CD8-positive, alpha-beta memory T cell (primary cell): ENCODE measurements at regions not wholly inside any gene's neighbourhood (a gene's known extent, or its start where the extent isn't known, plus 50 kb on each side); places are given as distances from the start of the nearest gene placed in this dataset.

Experiments
- CTCF ChIA-PET: fragments of 350-600 bp; sonication (Branson Sonifier 250); formaldehyde crosslinking; loops from one replicate; lab custom pipeline; 2021; ENCODE audit warnings: antibody characterized with exemption; lab: Charles Lee
- POLR2A ChIA-PET: fragments of 350-600 bp; sonication (Branson Sonifier 250); formaldehyde crosslinking; loops from one replicate; lab custom pipeline; 2021; ENCODE audit warnings: antibody characterized with exemption; lab: Charles Lee
- DNase-seq, 5 donors: peaks; one replicate each; pipeline versions ENCODE4 v3.0.0 to v3.0.0-alpha.2; 2020 to 2022; ENCODE audit warnings: mixed read lengths in 1 of 5
- H3K27ac ChIP-seq: one replicate; pipeline ENCODE4 v1.7.0; 2013; ENCODE audit warnings: low read depth, mild to moderate bottlenecking, low read length, moderate library complexity
- H3K27me3 ChIP-seq: 2 replicates; pipeline ENCODE4 v1.7.0; 2013; ENCODE audit warnings: low read length, mild to moderate bottlenecking; ENCODE audit not compliant: insufficient read depth, poor library complexity, severe bottlenecking
- H3K36me3 ChIP-seq: 2 replicates; pipeline ENCODE4 v1.7.0; 2013; ENCODE audit warnings: mild to moderate bottlenecking, low read length, moderate library complexity; ENCODE audit not compliant: insufficient read depth
- H3K4me1 ChIP-seq: 2 replicates; pipeline ENCODE4 v1.7.0; 2013; ENCODE audit warnings: mild to moderate bottlenecking, low read length, moderate library complexity; ENCODE audit not compliant: insufficient read depth
- H3K4me3 ChIP-seq: 2 replicates; pipeline ENCODE4 v1.7.0; 2013; ENCODE audit warnings: mild to moderate bottlenecking, low read length
- H3K9me3 ChIP-seq: 2 replicates; pipeline ENCODE4 v1.7.0; 2013; ENCODE audit warnings: mild to moderate bottlenecking, low read length
- H3K27ac Mint-ChIP-seq, 8 donors: one replicate each; pipeline ENCODE4 v1.8.0; 2020 to 2021; ENCODE audit warnings: mixed read lengths in 8 of 8, mild to moderate bottlenecking in 6 of 8, inconsistent platforms in 3 of 8, moderate library complexity in 3 of 8
- H3K27me3 Mint-ChIP-seq, 2 donors: one replicate each; pipeline ENCODE4 v1.8.0; 2020 to 2021; ENCODE audit warnings: mixed read lengths in 2 of 2, mild to moderate bottlenecking in 1 of 2, moderate library complexity in 1 of 2
- H3K36me3 Mint-ChIP-seq, 3 donors: one replicate each; pipeline ENCODE4 v1.8.0; 2020 to 2021; ENCODE audit warnings: mixed read lengths in 3 of 3, inconsistent platforms in 1 of 3, mild to moderate bottlenecking in 1 of 3
- H3K4me1 Mint-ChIP-seq, 3 donors: one replicate each; pipeline ENCODE4 v1.8.0; 2020 to 2021; ENCODE audit warnings: mixed read lengths in 3 of 3, inconsistent platforms in 1 of 3, mild to moderate bottlenecking in 1 of 3
- H3K4me3 Mint-ChIP-seq, 7 donors: one replicate each; pipeline ENCODE4 v1.8.0; 2020 to 2021; ENCODE audit warnings: mixed read lengths in 7 of 7, mild to moderate bottlenecking in 6 of 7, moderate library complexity in 4 of 7, inconsistent platforms in 2 of 7
- H3K9me3 Mint-ChIP-seq, 5 donors: one replicate each; pipeline ENCODE4 v1.8.0; 2020 to 2022; ENCODE audit warnings: mixed read lengths in 5 of 5, mild to moderate bottlenecking in 3 of 5, moderate library complexity in 2 of 5, inconsistent platforms in 1 of 5

DNA sequence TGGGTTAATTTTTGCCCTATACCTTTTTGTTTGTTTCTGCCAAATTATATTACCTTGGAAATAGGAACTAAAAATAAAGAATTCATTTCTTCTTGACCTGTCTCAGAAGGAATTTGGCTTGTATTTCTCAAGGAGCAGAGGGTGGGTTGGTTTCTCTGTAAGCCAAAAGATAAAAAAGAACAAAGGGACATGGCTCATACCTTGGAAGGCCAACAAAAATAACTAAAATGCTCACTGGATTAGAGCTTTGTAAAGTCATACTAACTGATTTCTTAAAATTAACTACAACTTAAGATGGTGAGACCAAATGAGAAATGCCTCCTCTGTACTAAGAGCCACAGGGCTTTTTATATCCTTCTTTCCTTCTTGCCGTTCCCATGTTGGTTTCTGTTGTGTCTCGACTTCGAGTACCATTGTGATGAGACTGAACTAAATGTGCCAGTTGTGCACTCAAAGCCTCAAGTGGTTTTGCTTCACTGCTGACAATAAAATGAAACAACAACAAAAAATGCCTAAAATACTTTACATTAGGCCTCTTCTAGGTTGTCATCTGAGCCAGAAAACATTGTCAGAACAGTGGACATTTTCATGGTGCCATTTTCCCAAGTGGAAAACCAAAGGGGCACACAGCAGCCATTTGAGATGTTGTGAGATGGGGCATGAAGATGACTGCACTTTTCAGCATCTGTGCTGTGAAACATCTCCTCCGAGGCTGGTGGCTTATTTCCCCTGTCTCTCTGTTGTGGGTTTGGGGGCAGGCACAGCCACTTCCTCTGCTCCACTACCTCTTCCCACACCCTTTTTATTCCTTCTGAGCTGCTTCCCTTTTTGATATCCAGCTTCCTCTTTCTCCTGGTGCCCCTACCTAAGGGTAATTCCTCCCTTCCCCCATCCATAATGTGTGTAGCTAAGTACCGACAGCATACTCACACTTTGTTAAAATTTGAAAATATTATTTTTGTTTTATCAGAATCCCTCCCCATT is 51.8 kb upstream of the AGR3 start:
- H3K27ac Mint-ChIP-seq, result peak overlapping the region in 2 of 8 donors; percentile 56 to 63
- CTCF ChIA-PET, result no interaction called here
- no peak overlapping the region for H3K4me3 ChIP-seq
- H3K27ac ChIP-seq, result no peak overlapping the region
- peaks cover 26% of the 10 kb centered on the region for H3K4me1 ChIP-seq
- H3K9me3 ChIP-seq, result no peaks in the 10 kb centered on the region
- no peaks in the 10 kb centered on the region for H3K27me3 Mint-ChIP-seq
- H3K27me3 ChIP-seq, result no peaks in the 10 kb centered on the region
- peak in 1 of 5 donors; percentile 1 for DNase-seq
- H3K36me3 Mint-ChIP-seq, result no peaks in the 10 kb centered on the region
- peak overlapping the region in 3 of 7 donors; percentile 11 to 52 (median 28) for H3K4me3 Mint-ChIP-seq
- no peaks in the 10 kb centered on the region for H3K36me3 ChIP-seq
- POLR2A ChIA-PET, result no interaction called here
- H3K9me3 Mint-ChIP-seq, result no peaks in the 10 kb centered on the region
- H3K4me1 Mint-ChIP-seq, result peaks cover 14 to 46% (median 15%) of the 10 kb centered on the region in 3 donors

DNA sequence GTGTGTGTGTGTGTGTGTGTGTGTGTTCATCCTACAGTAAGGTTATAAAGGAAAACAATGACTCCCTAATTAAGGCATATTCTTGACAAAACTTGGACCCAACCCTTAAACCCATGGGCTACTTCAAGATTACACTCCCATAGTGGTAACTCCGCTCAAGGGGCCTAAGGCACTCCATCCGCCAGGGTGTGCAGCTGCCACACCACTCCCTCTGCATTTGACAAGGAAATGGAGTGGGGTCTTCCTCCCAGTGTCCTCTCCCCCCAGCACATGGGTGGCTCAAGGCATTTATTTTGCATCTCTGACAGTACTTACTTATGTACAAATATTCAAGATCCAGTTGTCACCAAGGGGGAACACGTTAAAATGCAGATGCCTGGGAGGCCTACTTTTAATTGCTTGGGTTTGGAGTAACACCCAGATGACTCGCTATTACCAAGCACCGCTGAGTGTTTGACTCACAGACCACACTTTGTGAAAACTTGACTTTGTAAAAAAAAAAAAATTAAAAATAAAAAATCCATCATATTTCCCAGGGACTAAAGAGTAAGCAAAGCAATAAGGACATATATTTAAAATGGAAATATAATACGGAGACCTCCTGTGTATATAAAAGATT is 53.0 kb upstream of the AGR3 start:
- H3K9me3 ChIP-seq, result no peaks in the 10 kb centered on the region
- H3K4me1 ChIP-seq, result peaks cover 20% of the 10 kb centered on the region
- H3K27me3 ChIP-seq, result no peaks in the 10 kb centered on the region
- H3K27ac ChIP-seq, result no peak overlapping the region
- H3K36me3 ChIP-seq, result no peaks in the 10 kb centered on the region
- Mint-ChIP-seq H3K27ac (no peak overlapping the region), H3K36me3 (no peaks in the 10 kb centered on the region), H3K9me3 (no peaks in the 10 kb centered on the region), H3K4me3 (no peak overlapping the region), H3K4me1 (peaks cover 13 to 37% (median 16%) of the 10 kb centered on the region in 3 donors), H3K27me3 (no peaks in the 10 kb centered on the region)
- POLR2A ChIA-PET, result no interaction called here
- H3K4me3 ChIP-seq, result no peak overlapping the region
- no peak for DNase-seq
- CTCF ChIA-PET, result no interaction called here

DNA sequence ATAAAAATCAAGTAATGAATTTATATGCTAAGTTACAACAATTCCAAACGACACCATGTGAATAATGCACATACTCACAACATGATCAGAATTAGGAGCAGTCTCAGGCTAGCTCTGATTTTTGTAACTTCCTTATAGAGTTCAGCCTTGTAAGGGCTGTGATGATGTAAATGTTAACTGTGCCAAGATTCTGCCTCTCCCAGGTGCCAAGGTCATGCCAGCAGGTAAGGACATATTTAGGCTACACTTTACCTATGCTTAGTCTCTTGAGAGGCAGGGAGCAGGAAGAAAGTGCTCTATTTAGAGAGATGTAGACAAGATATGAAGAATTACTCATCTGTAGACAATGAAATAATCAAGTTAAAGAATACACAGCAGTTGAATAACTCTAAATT is 53.6 kb upstream of the AGR3 start:
- Mint-ChIP-seq H3K36me3 (no peaks in the 10 kb centered on the region), H3K27ac (no peak overlapping the region), H3K9me3 (no peaks in the 10 kb centered on the region), H3K4me1 (peaks cover 13 to 36% (median 16%) of the 10 kb centered on the region in 3 donors), H3K27me3 (no peaks in the 10 kb centered on the region), H3K4me3 (no peak overlapping the region)
- ChIA-PET CTCF (no interaction called here), POLR2A (no interaction called here)
- H3K4me1 ChIP-seq, result peaks cover 17% of the 10 kb centered on the region
- no peak for DNase-seq
- H3K27ac ChIP-seq, result no peak overlapping the region
- H3K27me3 ChIP-seq, result no peaks in the 10 kb centered on the region
- no peak overlapping the region for H3K4me3 ChIP-seq
- H3K9me3 ChIP-seq, result no peaks in the 10 kb centered on the region
- no peaks in the 10 kb centered on the region for H3K36me3 ChIP-seq

DNA sequence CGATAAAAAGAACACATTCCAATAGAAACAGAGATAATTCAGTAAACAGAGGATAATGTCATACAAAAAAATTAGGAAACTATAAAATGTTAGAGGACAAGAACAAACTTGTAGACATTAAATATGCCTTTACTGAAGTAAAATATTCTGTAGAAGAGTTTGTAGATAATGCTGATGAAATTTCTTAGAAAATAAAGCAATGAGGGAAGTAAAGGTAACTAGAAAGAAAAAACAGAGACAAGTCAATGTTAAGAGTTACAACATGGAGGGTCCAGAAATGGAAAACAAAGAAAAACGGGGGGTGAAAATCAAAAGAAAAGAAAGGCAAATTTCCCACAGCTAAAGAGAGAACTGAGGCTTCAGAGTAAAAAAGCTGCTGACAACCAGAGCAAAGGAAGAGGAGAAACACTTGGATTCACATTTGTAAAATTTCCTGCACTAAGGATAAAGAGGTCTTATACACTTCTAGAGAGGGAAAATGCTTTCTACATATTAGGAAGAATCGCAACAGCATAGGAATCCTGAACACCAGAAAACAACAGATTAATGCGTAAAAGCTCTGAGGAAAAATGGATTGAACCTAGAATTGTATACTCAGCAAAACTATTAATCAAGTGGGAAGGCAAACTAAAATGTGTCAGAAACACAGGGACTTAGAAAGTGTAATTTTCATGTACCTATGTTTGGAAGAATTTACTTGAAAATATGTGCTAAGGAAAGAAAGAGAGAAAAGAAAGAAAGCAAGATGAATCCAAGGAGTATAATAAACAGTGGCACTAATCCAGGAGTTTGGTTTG is 55.0 kb upstream of the AGR3 start:
- H3K27me3 Mint-ChIP-seq, result no peaks in the 10 kb centered on the region
- ChIA-PET CTCF (no interaction called here), POLR2A (no interaction called here)

DNA sequence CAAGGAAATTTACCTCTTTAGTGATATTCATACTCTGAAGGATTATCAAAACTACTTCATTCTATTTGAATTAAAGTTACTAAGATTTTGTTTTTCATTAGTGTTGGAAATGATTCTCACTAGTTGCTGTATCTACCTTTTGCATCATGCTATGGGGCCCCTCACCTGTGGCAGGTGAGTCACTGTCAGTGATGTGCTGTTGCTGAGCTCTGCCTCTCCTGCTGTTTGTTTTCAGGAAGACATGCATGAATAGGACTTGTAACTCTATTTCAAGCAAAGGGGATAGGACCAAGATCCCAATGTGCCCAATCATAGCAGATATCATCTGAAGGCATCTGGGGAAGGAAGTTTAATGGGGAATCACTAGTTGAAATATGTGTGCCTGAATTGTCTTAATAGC is 57.4 kb upstream of the AGR3 start:
- H3K9me3 ChIP-seq, result no peaks in the 10 kb centered on the region
- H3K27me3 Mint-ChIP-seq, result no peaks in the 10 kb centered on the region
- no peaks in the 10 kb centered on the region for H3K9me3 Mint-ChIP-seq
- H3K36me3 ChIP-seq, result no peaks in the 10 kb centered on the region
- H3K4me3 ChIP-seq, result no peak overlapping the region
- POLR2A ChIA-PET, result no interaction called here
- peaks cover under 1 to 9% (median 5%) of the 10 kb centered on the region in 3 donors for H3K4me1 Mint-ChIP-seq
- H3K4me3 Mint-ChIP-seq, result no peak overlapping the region
- H3K27me3 ChIP-seq, result no peaks in the 10 kb centered on the region
- no peak for DNase-seq
- no peaks in the 10 kb centered on the region for H3K36me3 Mint-ChIP-seq
- H3K27ac ChIP-seq, result no peak overlapping the region
- no peaks in the 10 kb centered on the region for H3K4me1 ChIP-seq
- CTCF ChIA-PET, result no interaction called here
- no peak overlapping the region for H3K27ac Mint-ChIP-seq

More for the DNA sequence above, 55.0 kb upstream of the AGR3 start:
- Mint-ChIP-seq H3K4me3 (no peak overlapping the region), H3K36me3 (no peaks in the 10 kb centered on the region), H3K27ac (no peak overlapping the region), H3K4me1 (peaks cover 11 to 24% (median 16%) of the 10 kb centered on the region in 3 donors), H3K9me3 (no peaks in the 10 kb centered on the region)
- H3K27me3 ChIP-seq, result no peaks in the 10 kb centered on the region
- no peak overlapping the region for H3K4me3 ChIP-seq
- peaks cover 12% of the 10 kb centered on the region for H3K4me1 ChIP-seq
- no peaks in the 10 kb centered on the region for H3K9me3 ChIP-seq
- no peaks in the 10 kb centered on the region for H3K36me3 ChIP-seq
- H3K27ac ChIP-seq, result no peak overlapping the region
- no peak for DNase-seq

DNA sequence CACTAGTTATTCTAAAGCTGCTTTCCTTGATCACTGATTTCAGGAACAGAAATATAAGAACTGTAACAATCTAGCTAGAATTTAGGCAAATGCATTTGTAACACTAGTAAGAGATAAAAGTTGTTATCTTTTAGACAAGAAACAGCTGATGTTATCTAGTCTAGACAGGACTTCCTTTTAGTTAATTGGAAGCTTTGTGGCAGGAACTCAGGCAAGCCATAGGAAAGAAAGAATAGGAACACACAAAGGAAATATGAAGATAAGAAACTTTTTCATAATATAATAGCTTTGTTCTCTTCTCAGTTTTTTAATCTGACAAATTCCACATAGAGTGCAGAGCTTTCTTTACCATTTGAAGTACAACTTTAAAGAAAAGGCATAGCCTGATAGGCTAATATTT is 59.0 kb upstream of the AGR3 start:
- CTCF ChIA-PET, result no interaction called here
- H3K4me3 ChIP-seq, result no peak overlapping the region
- POLR2A ChIA-PET, result no interaction called here
- H3K9me3 Mint-ChIP-seq, result peaks cover 0 to 4% (median 0%) of the 10 kb centered on the region in 5 donors
- no peaks in the 10 kb centered on the region for H3K36me3 ChIP-seq
- H3K27me3 ChIP-seq, result no peaks in the 10 kb centered on the region
- H3K4me3 Mint-ChIP-seq, result no peak overlapping the region
- DNase-seq, result no peak
- peaks cover 0 to 13% of the 10 kb centered on the region in 2 donors for H3K27me3 Mint-ChIP-seq
- H3K27ac ChIP-seq, result no peak overlapping the region
- no peaks in the 10 kb centered on the region for H3K4me1 ChIP-seq
- H3K4me1 Mint-ChIP-seq, result peaks cover 0 to 7% (median 2%) of the 10 kb centered on the region in 3 donors
- no peaks in the 10 kb centered on the region for H3K36me3 Mint-ChIP-seq
- no peak overlapping the region for H3K27ac Mint-ChIP-seq
- H3K9me3 ChIP-seq, result no peaks in the 10 kb centered on the region

DNA sequence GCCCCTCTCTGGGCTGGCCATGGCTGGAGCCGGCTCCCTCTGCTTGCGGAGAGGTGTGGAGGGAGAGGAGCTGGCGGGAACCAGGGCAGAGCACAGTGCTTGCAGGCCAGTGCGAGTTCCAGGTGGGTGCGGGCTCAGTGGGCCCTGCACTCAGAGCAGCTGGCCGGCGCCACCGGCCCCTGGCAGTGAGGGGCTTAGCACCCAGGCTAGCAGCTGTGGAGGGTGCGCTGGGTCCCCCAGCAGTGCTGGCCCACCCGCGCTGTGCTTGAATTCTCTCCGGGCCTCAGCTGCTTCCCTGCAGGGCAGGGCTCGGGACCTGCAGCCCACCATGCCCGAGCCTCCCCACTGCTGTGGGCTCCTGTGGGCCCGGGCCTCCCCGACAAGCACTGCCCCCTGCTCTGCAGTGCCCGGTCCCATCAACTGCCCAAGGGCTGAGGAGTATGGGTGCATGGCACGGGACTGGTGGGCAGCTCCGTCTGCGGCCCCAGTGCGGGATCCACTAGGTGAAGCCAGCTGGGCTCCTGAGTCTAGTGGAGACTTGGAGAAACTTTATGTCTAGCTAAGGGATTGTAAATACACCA is 61.2 kb upstream of the AGR3 start:
- POLR2A ChIA-PET, result no interaction called here

More for the DNA sequence above, 61.2 kb upstream of the AGR3 start:
- Mint-ChIP-seq H3K9me3 (peaks cover 7 to 11% (median 8%) of the 10 kb centered on the region in 5 donors), H3K27ac (no peak overlapping the region), H3K36me3 (peaks cover 0 to 7% (median 0%) of the 10 kb centered on the region in 3 donors), H3K4me1 (peaks cover 0 to 7% (median 2%) of the 10 kb centered on the region in 3 donors), H3K27me3 (peaks cover 0 to 13% of the 10 kb centered on the region in 2 donors), H3K4me3 (no peak overlapping the region)
- Histone ChIP-seq H3K4me3 (no peak overlapping the region), H3K27ac (no peak overlapping the region), H3K9me3 (no peaks in the 10 kb centered on the region), H3K27me3 (no peaks in the 10 kb centered on the region), H3K36me3 (no peaks in the 10 kb centered on the region), H3K4me1 (no peaks in the 10 kb centered on the region)
- no peak for DNase-seq
- CTCF ChIA-PET, result no interaction called here
